Smooth muscle cell (in vitro differentiated cells): ENCODE measurements at regions not wholly inside any gene's neighbourhood (a gene's known extent, or its start where the extent isn't known, plus 50 kb on each side); places are given as distances from the start of the nearest gene placed in this dataset.

ENCODE experiments used
- DNase-seq: peaks from one replicate; lab custom pipeline; 2025; ENCODE audit not compliant: unreplicated experiment; lab: John Stamatoyannopoulos, UW
- H2AFZ ChIP-seq: fragments of 200-600 bp; sonication (generic); 2 replicates; pipeline ENCODE4 v1.6.0; 2016; ENCODE audit warnings: antibody characterized with exemption, low read depth, mild to moderate bottlenecking
- H3F3A ChIP-seq: fragments of 200-600 bp; sonication (generic); 2 replicates; pipeline ENCODE4 v1.6.0; 2017; ENCODE audit warnings: antibody characterized with exemption, low read depth
- H3K27ac ChIP-seq: fragments of 200-600 bp; sonication (generic); 2 replicates; pipeline ENCODE4 v1.5.1; 2016; ENCODE audit warnings: low read depth, mild to moderate bottlenecking
- H3K27me3 ChIP-seq: fragments of 200-600 bp; sonication (generic); 2 replicates; pipeline ENCODE4 v1.6.1; 2016; ENCODE audit warnings: low read depth, mild to moderate bottlenecking
- H3K36me3 ChIP-seq: fragments of 200-600 bp; sonication (generic); 2 replicates; pipeline ENCODE4 v1.5.1; 2016; ENCODE audit warnings: low read depth
- H3K4me1 ChIP-seq: fragments of 200-600 bp; sonication (generic); 2 replicates; pipeline ENCODE4 v1.5.1; 2016; ENCODE audit warnings: low read depth
- H3K4me2 ChIP-seq: fragments of 200-600 bp; sonication (generic); 2 replicates; pipeline ENCODE4 v1.6.0; 2016; ENCODE audit warnings: mild to moderate bottlenecking
- H3K4me3 ChIP-seq: fragments of 200-600 bp; sonication (generic); 2 replicates; pipeline ENCODE4 v1.5.1; 2016; ENCODE audit warnings: mild to moderate bottlenecking
- H3K79me2 ChIP-seq: fragments of 200-600 bp; sonication (generic); 2 replicates; pipeline ENCODE4 v1.6.0; 2016; ENCODE audit warnings: low read depth, mild to moderate bottlenecking
- H3K9ac ChIP-seq: fragments of 200-600 bp; sonication (generic); 2 replicates; pipeline ENCODE4 v1.6.0; 2016; ENCODE audit warnings: low read depth
- H3K9me3 ChIP-seq: fragments of 200-600 bp; sonication (generic); replicated peaks from 2 replicates; pipeline ENCODE4 v1.5.1; 2016; ENCODE audit warnings: low read depth
- H4K20me1 ChIP-seq: fragments of 200-600 bp; sonication (generic); 2 replicates; pipeline ENCODE4 v1.6.0; 2016; ENCODE audit warnings: low read depth
- WGBS: methylation state at CpG from one replicate; pipeline ENCODE4 v1.1.7; 2016; ENCODE audit warnings: low lambda C conversion rate; 5-methylcytosine and 5-hydroxymethylcytosine counted together
- TF ChIP-seq, protein P1 (sequence below): fragments of 200-600 bp; sonication (generic); IDR thresholded peaks from 2 replicates; pipeline ENCODE4 v1.5.1; 2017; ENCODE audit warnings: borderline replicate concordance, mild to moderate bottlenecking, antibody characterized with exemption; ENCODE audit not compliant: insufficient read depth, poor library complexity, severe bottlenecking

DNA sequence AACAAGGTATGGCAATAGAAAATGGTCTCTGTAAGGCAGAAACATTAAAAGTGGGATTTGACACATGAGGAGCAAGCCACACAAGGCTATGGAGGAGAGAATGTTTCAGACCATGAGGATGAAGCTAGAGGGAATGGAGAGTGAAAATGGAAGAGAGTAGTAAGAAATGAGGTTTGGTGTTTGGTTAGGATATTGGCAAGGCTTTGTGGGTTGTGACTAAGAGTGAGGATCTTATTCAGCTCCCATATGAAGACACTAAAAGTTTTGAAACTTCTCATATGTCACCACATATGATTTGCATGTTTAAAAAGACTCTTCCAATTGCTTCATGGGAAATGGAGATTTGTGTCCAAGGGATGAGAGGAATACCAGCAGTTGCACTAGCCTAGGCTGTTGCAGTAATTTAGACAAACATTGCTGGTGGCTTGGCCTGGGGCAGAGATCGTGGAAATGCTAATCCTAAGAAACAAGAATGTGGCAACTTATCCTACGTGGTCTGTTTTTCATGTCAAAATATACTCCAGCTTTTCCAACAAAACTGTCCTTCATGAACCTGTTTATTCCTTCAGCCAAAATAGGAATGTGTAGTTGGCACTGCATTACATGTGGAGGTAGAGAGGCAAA is 749.0 kb downstream of the PDCD6IP start:
- no peaks in the 10 kb centered on the region for H3K4me1 ChIP-seq
- no peak overlapping the region for H3K4me2 ChIP-seq
- H3K9ac ChIP-seq: no peak overlapping the region
- no peaks in the 10 kb centered on the region for H3K79me2 ChIP-seq
- H3K36me3 ChIP-seq: no peaks in the 10 kb centered on the region
- 62% methylated on average over 2 of the region's 2 CpGs for WGBS
- no peaks in the 10 kb centered on the region for H3K9me3 ChIP-seq
- no peaks in the 10 kb centered on the region for H3K27me3 ChIP-seq
- H3K4me3 ChIP-seq: no peak overlapping the region
- DNase-seq: no peak
- H2AFZ ChIP-seq: no peak overlapping the region
- no peaks in the 10 kb centered on the region for H3F3A ChIP-seq
- no peaks in the 10 kb centered on the region for H4K20me1 ChIP-seq
- H3K27ac ChIP-seq: no peak overlapping the region
- TF ChIP-seq, protein P1, sequence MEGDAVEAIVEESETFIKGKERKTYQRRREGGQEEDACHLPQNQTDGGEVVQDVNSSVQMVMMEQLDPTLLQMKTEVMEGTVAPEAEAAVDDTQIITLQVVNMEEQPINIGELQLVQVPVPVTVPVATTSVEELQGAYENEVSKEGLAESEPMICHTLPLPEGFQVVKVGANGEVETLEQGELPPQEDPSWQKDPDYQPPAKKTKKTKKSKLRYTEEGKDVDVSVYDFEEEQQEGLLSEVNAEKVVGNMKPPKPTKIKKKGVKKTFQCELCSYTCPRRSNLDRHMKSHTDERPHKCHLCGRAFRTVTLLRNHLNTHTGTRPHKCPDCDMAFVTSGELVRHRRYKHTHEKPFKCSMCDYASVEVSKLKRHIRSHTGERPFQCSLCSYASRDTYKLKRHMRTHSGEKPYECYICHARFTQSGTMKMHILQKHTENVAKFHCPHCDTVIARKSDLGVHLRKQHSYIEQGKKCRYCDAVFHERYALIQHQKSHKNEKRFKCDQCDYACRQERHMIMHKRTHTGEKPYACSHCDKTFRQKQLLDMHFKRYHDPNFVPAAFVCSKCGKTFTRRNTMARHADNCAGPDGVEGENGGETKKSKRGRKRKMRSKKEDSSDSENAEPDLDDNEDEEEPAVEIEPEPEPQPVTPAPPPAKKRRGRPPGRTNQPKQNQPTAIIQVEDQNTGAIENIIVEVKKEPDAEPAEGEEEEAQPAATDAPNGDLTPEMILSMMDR: no peak

DNA sequence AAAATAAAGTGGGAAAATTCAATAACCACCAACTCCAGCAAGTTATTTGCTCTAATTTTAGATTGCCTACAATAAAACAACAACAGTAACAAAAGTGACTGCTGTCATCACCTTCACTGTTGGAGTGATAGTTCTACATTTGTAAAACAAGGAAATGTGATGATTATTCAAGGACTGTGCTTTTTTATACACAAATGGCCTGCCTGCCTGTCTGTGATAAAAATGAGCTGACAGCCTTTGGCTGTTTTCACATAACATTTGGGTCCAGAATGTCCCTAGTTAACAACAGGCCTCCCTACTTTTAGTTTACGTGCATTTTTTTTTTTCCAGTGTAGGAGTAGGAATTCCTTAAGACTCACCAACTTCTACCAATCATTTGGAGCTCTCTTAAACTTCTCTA is 768.8 kb downstream of the PDCD6IP start:
- H3K4me3 ChIP-seq: no peak overlapping the region
- WGBS: 59% methylated on average over 1 of the region's 1 CpG
- H3K27ac ChIP-seq: no peak overlapping the region
- H3K4me1 ChIP-seq: no peaks in the 10 kb centered on the region
- no peaks in the 10 kb centered on the region for H3K79me2 ChIP-seq
- H3K4me2 ChIP-seq: no peak overlapping the region
- H3K27me3 ChIP-seq: no peaks in the 10 kb centered on the region
- no peak overlapping the region for H2AFZ ChIP-seq
- TF ChIP-seq, protein P1: no peak
- H4K20me1 ChIP-seq: no peaks in the 10 kb centered on the region
- H3K9ac ChIP-seq: no peak overlapping the region
- DNase-seq: no peak
- H3K36me3 ChIP-seq: no peaks in the 10 kb centered on the region
- no peaks in the 10 kb centered on the region for H3F3A ChIP-seq
- peaks cover 7% of the 10 kb centered on the region for H3K9me3 ChIP-seq

DNA sequence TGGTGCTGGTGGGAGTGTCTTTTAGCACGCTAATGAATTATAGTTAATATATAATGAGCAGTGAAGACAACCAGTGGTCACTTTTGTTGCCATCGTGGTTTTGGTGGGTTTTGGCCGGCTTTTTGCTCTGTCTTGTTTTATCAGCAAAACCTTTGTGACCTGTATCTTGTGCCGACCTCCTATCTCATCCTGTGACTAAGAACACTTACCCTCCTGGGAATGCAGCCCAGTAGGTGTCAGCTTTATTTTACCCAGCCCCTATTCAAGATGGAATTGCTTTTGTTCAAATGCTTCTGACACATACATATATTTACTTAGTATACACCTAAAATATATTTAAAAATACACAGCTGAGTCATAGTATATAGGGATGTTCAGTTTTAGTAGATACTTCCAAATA is 770.3 kb downstream of the PDCD6IP start:
- Histone ChIP-seq H3K27me3 (no peaks in the 10 kb centered on the region), H3K79me2 (no peaks in the 10 kb centered on the region), H3K9ac (no peak overlapping the region), H3K36me3 (no peaks in the 10 kb centered on the region), H4K20me1 (no peaks in the 10 kb centered on the region), H2AFZ (no peak overlapping the region), H3K27ac (no peak overlapping the region), H3F3A (no peaks in the 10 kb centered on the region), H3K4me2 (no peak overlapping the region), H3K4me1 (no peaks in the 10 kb centered on the region), H3K9me3 (peaks cover 7% of the 10 kb centered on the region), H3K4me3 (no peak overlapping the region)
- 69% methylated on average over 4 of the region's 4 CpGs for whole genome bisulfite sequencing
- TF ChIP-seq, protein P1: no peak
- no peak for DNase-seq

DNA sequence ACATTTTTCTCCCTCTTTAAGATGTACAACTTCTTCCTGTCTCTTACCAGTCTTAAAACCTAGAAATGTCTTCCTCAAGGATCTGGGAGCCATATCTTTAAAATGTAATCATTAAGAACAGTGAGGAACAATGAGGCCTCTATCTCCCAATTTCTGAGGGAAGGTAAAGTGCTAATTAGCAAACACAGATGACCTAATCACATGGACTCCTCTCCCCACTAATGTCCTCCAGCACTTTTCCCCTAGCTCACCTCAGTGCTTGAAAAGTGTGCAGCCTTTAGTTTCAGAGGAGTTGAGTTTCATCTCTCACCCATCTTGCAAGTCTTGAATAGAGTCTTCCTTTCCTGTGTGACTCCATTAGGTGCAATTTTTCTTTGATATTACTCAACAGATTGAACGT is 771.0 kb downstream of the PDCD6IP start:
- H3F3A ChIP-seq: no peaks in the 10 kb centered on the region
- H3K9me3 ChIP-seq: peaks cover 7% of the 10 kb centered on the region
- no peak overlapping the region for H3K4me3 ChIP-seq
- no peaks in the 10 kb centered on the region for H3K79me2 ChIP-seq
- H3K27me3 ChIP-seq: no peaks in the 10 kb centered on the region
- no peak overlapping the region for H3K4me2 ChIP-seq
- no peak overlapping the region for H3K9ac ChIP-seq
- H3K27ac ChIP-seq: no peak overlapping the region
- TF ChIP-seq, protein P1: no peak
- no peak for DNase-seq
- no peaks in the 10 kb centered on the region for H4K20me1 ChIP-seq
- H3K36me3 ChIP-seq: no peaks in the 10 kb centered on the region
- no peaks in the 10 kb centered on the region for H3K4me1 ChIP-seq
- H2AFZ ChIP-seq: no peak overlapping the region
- WGBS: 93% methylated on average over 1 of the region's 1 CpG
